ENCODE measurements at regions not wholly inside any gene's neighbourhood (a gene's known extent, or its start where the extent isn't known, plus 50 kb on each side); places are given as distances from the start of the nearest gene placed in this dataset.

- TF ChIP-seq SP1 (IDR thresholded peaks at IDR 0.05): no peak
- no peak for TF ChIP-seq ZNF384 (IDR thresholded peaks at IDR 0.05)
- no peak for TF ChIP-seq PKNOX1 (IDR thresholded peaks at IDR 0.05)
- no peak for TF ChIP-seq ARNT (IDR thresholded peaks at IDR 0.05)
- CTCF ChIA-PET: no interaction called here
Observed at GRCh38 chr17:12318571-12319266, 298.0 kb downstream of the MAP2K4 start.

DNA sequence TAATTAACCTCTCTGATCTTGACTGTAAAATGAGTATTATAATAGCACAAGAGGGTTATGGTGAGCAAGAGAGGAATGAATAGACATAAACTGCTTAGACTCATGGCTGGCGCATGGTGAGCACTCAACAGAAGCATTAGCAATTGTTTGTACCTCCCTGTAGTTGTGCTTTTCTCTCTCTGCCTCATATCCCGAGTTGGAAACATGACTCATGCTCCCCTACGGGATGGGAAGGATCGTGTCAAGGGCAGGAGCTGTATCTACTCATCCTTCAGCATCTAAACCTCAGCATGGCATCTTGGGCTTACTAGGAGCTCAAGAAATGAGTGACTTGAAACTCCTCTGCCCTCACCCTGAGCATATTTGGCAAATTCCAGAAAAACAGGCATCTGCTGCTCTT is 299.6 kb downstream of the MAP2K4 start:
- POLR2A ChIA-PET: no interaction called here
- no peak for TF ChIP-seq FOXA1 (IDR thresholded peaks at IDR 0.05)
- no peak for TF ChIP-seq SP1 (IDR thresholded peaks at IDR 0.05)
- no peak for TF ChIP-seq PKNOX1 (IDR thresholded peaks at IDR 0.05)
- no peak for TF ChIP-seq ELF4 (IDR thresholded peaks at IDR 0.05)
- TF ChIP-seq CTBP1 (IDR thresholded peaks at IDR 0.05; ENCODE audit: borderline replicate concordance): no peak
- no peak for TF ChIP-seq ARNT (IDR thresholded peaks at IDR 0.05)
- no peak for TF ChIP-seq TARDBP (IDR thresholded peaks at IDR 0.05)
- TF ChIP-seq L3MBTL2 (conservative IDR thresholded peaks at IDR 0.05): no peak
- TF ChIP-seq HDGF (IDR thresholded peaks at IDR 0.05; ENCODE audit: borderline replicate concordance): no peak
- no peak for TF ChIP-seq NFRKB (IDR thresholded peaks at IDR 0.05)
- no peak for TF ChIP-seq BHLHE40 (IDR thresholded peaks at IDR 0.05; ENCODE audit: borderline replicate concordance)
- TF ChIP-seq SUZ12 (IDR thresholded peaks at IDR 0.05): no peak
- TF ChIP-seq LEF1 (IDR thresholded peaks at IDR 0.05; ENCODE audit: borderline replicate concordance): no peak
- no peak for TF ChIP-seq FOXM1 (IDR thresholded peaks at IDR 0.05; ENCODE audit: borderline replicate concordance)
- TF ChIP-seq ZNF384 (IDR thresholded peaks at IDR 0.05): no peak
- TF ChIP-seq FOXK2 (IDR thresholded peaks at IDR 0.05): no peak
- no peak for DNase-seq (ENCODE audit: extremely low spot score)
- CTCF ChIA-PET: no interaction called here

More at GRCh38 chr17:12318571-12319266, 298.0 kb downstream of the MAP2K4 start:
- POLR2A ChIA-PET: no interaction called here
- no peak for DNase-seq (ENCODE audit: extremely low spot score)

- TF ChIP-seq ARNT (IDR thresholded peaks at IDR 0.05) (no peak), FOXK2 (IDR thresholded peaks at IDR 0.05) (no peak), HDGF (IDR thresholded peaks at IDR 0.05; ENCODE audit: borderline replicate concordance) (no peak), LEF1 (IDR thresholded peaks at IDR 0.05; ENCODE audit: borderline replicate concordance) (no peak), CTBP1 (IDR thresholded peaks at IDR 0.05; ENCODE audit: borderline replicate concordance) (no peak), SP1 (IDR thresholded peaks at IDR 0.05) (no peak), ELF4 (IDR thresholded peaks at IDR 0.05) (no peak), FOXM1 (IDR thresholded peaks at IDR 0.05; ENCODE audit: borderline replicate concordance) (no peak), FOXA1 (IDR thresholded peaks at IDR 0.05) (no peak), SUZ12 (IDR thresholded peaks at IDR 0.05) (no peak), NFRKB (IDR thresholded peaks at IDR 0.05) (no peak), L3MBTL2 (conservative IDR thresholded peaks at IDR 0.05) (no peak), BHLHE40 (IDR thresholded peaks at IDR 0.05; ENCODE audit: borderline replicate concordance) (no peak)
- CTCF ChIA-PET: no interaction called here
- POLR2A ChIA-PET: no interaction called here
- DNase-seq (ENCODE audit: extremely low spot score): no peak
Observed at GRCh38 chr17:12328204-12328603, 307.5 kb downstream of the MAP2K4 start.

- POLR2A ChIA-PET: no interaction called here
- CTCF ChIA-PET: no interaction called here
Observed at GRCh38 chr17:12330456-12330855, 309.8 kb downstream of the MAP2K4 start.

GRCh38 chr17:12341328-12341727 is 320.7 kb downstream of the MAP2K4 start:
- POLR2A ChIA-PET: no interaction called here
- no peak for DNase-seq (ENCODE audit: extremely low spot score)
- CTCF ChIA-PET: interaction anchor here (1.0 kb wide), 1 partner anchor 84 kb away, joined by 3 read pairs; no protein-coding TSS in a partner anchor
- TF ChIP-seq PKNOX1 (IDR thresholded peaks at IDR 0.05) (no peak), NFRKB (IDR thresholded peaks at IDR 0.05) (no peak), ELF4 (IDR thresholded peaks at IDR 0.05) (no peak), TARDBP (IDR thresholded peaks at IDR 0.05) (no peak), HDGF (IDR thresholded peaks at IDR 0.05; ENCODE audit: borderline replicate concordance) (no peak), LEF1 (IDR thresholded peaks at IDR 0.05; ENCODE audit: borderline replicate concordance) (no peak), CTBP1 (IDR thresholded peaks at IDR 0.05; ENCODE audit: borderline replicate concordance) (no peak), FOXA1 (IDR thresholded peaks at IDR 0.05) (no peak), FOXK2 (IDR thresholded peaks at IDR 0.05) (no peak), FOXM1 (IDR thresholded peaks at IDR 0.05; ENCODE audit: borderline replicate concordance) (no peak), L3MBTL2 (conservative IDR thresholded peaks at IDR 0.05) (no peak), ZNF384 (IDR thresholded peaks at IDR 0.05) (no peak), SP1 (IDR thresholded peaks at IDR 0.05) (no peak), ARNT (IDR thresholded peaks at IDR 0.05) (no peak), SUZ12 (IDR thresholded peaks at IDR 0.05) (no peak), BHLHE40 (IDR thresholded peaks at IDR 0.05; ENCODE audit: borderline replicate concordance) (no peak)

More at GRCh38 chr17:12330456-12330855, 309.8 kb downstream of the MAP2K4 start:
- no peak for TF ChIP-seq FOXM1 (IDR thresholded peaks at IDR 0.05; ENCODE audit: borderline replicate concordance)
- no peak for TF ChIP-seq SP1 (IDR thresholded peaks at IDR 0.05)
- no peak for TF ChIP-seq SUZ12 (IDR thresholded peaks at IDR 0.05)
- TF ChIP-seq LEF1 (IDR thresholded peaks at IDR 0.05; ENCODE audit: borderline replicate concordance): no peak
- TF ChIP-seq NFRKB (IDR thresholded peaks at IDR 0.05): no peak
- no peak for TF ChIP-seq ZNF384 (IDR thresholded peaks at IDR 0.05)
- TF ChIP-seq CTBP1 (IDR thresholded peaks at IDR 0.05; ENCODE audit: borderline replicate concordance): no peak
- no peak for TF ChIP-seq BHLHE40 (IDR thresholded peaks at IDR 0.05; ENCODE audit: borderline replicate concordance)
- no peak for TF ChIP-seq FOXK2 (IDR thresholded peaks at IDR 0.05)
- no peak for TF ChIP-seq HDGF (IDR thresholded peaks at IDR 0.05; ENCODE audit: borderline replicate concordance)
- no peak for TF ChIP-seq PKNOX1 (IDR thresholded peaks at IDR 0.05)
- no peak for TF ChIP-seq L3MBTL2 (conservative IDR thresholded peaks at IDR 0.05)
- TF ChIP-seq TARDBP (IDR thresholded peaks at IDR 0.05): no peak
- TF ChIP-seq FOXA1 (IDR thresholded peaks at IDR 0.05): no peak
- no peak for TF ChIP-seq ELF4 (IDR thresholded peaks at IDR 0.05)
- TF ChIP-seq ARNT (IDR thresholded peaks at IDR 0.05): no peak
- DNase-seq (ENCODE audit: extremely low spot score): no peak
